Activated CD8-positive, alpha-beta T cell treated with anti-CD3 and anti-CD28 coated beads for 36 hours (primary cell): ENCODE measurements at regions not wholly inside any gene's neighbourhood (a gene's known extent, or its start where the extent isn't known, plus 50 kb on each side); places are given as distances from the start of the nearest gene placed in this dataset.

Experiments used
- ATAC-seq: fragments of 200-7000 bp; cut with Tn5 transposase; one replicate; pipeline ENCODE4 v1.10.0; 2021; ENCODE audit warnings: mild to moderate bottlenecking, moderate library complexity
- CTCF ChIA-PET: fragments of 350-600 bp; sonication (Branson Sonifier 250); formaldehyde crosslinking; loops from one replicate; lab custom pipeline; 2021; ENCODE audit warnings: antibody characterized with exemption; lab: Charles Lee
- POLR2A ChIA-PET: fragments of 350-600 bp; sonication (Branson Sonifier 250); formaldehyde crosslinking; loops from one replicate; lab custom pipeline; 2021; ENCODE audit warnings: antibody characterized with exemption; lab: Charles Lee
- DNase-seq: peaks from one replicate; pipeline ENCODE4 v3.0.0-alpha.2; 2020
- H3K27ac Mint-ChIP-seq: one replicate; pipeline ENCODE4 v1.8.0; 2021; ENCODE audit warnings: mild to moderate bottlenecking, mixed read lengths
- H3K27me3 Mint-ChIP-seq: one replicate; pipeline ENCODE4 v1.8.0; 2021; ENCODE audit warnings: mixed read lengths
- H3K36me3 Mint-ChIP-seq: one replicate; pipeline ENCODE4 v1.8.0; 2021; ENCODE audit warnings: low read depth, mixed read lengths
- H3K4me1 Mint-ChIP-seq: one replicate; pipeline ENCODE4 v1.8.0; 2021; ENCODE audit warnings: low read depth, mixed read lengths
- H3K4me3 Mint-ChIP-seq: one replicate; pipeline ENCODE4 v1.8.0; 2021; ENCODE audit warnings: mild to moderate bottlenecking, moderate library complexity, mixed read lengths
- H3K9me3 Mint-ChIP-seq: one replicate; pipeline ENCODE4 v1.8.0; 2021; ENCODE audit warnings: mixed read lengths
- intact Hi-C: fragments of 100-400 bp; cut with micrococcal nuclease; formaldehyde crosslinking; loops from one replicate; pipeline ENCODE4 v1.10.0; 2022
- TF ChIP-seq, protein P1 (sequence below): fragments of 200-600 bp; IDR thresholded peaks from one replicate; pipeline ENCODE4 v1.8.0; 2022; ENCODE audit warnings: antibody characterized with exemption, mild to moderate bottlenecking

DNA sequence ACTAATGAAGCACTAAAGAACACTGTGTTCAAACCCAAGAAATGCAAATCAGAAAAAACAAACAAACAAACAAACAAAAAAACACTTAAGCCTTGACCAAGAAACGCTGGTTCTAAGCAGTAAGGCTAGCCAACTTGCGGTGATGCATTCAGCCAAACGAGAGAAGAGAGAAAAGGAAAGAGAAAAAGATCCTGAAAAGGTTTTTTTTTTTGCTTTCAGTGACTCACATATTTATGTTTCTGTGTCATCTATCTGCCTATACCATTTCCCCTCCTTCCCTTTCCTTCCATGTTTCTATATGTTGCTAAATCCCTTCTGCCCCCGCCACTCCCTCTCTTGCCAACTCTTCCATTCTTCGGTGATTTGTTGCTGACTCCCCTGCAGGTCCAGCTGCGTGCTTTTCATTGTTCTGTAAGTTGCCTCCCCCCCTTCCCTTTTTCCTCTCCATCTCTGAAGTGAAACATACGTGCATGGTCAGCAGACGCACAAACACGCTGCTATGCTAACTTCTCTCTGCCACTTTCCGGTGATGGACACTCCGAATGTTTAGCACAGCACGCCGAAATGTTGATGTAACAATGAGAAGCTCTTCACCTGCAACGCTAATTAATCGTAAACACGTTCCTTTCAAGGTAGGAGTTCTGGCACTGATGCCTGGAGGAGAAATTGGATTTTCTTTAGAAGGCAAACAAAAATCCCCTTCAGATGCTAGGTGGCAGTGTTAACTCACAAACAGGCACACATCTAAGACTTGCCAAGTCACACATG, 154.4 kb downstream of the TUSC7 start:
- Mint-ChIP-seq H3K27ac (no peak overlapping the region), H3K4me1 (no peaks in the 10 kb centered on the region), H3K9me3 (no peaks in the 10 kb centered on the region), H3K4me3 (no peak overlapping the region), H3K36me3 (no peaks in the 10 kb centered on the region), H3K27me3 (no peaks in the 10 kb centered on the region)
- no peak for ATAC-seq
- TF ChIP-seq, protein P1, sequence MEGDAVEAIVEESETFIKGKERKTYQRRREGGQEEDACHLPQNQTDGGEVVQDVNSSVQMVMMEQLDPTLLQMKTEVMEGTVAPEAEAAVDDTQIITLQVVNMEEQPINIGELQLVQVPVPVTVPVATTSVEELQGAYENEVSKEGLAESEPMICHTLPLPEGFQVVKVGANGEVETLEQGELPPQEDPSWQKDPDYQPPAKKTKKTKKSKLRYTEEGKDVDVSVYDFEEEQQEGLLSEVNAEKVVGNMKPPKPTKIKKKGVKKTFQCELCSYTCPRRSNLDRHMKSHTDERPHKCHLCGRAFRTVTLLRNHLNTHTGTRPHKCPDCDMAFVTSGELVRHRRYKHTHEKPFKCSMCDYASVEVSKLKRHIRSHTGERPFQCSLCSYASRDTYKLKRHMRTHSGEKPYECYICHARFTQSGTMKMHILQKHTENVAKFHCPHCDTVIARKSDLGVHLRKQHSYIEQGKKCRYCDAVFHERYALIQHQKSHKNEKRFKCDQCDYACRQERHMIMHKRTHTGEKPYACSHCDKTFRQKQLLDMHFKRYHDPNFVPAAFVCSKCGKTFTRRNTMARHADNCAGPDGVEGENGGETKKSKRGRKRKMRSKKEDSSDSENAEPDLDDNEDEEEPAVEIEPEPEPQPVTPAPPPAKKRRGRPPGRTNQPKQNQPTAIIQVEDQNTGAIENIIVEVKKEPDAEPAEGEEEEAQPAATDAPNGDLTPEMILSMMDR, result no peak
- no peak for DNase-seq
- intact Hi-C loops, result no loop called here
- CTCF ChIA-PET, result no interaction called here
- POLR2A ChIA-PET, result interaction anchor here (0.7 kb wide), 1 partner anchor 1700 kb away, joined by 3 read pairs; no protein-coding TSS in a partner anchor

GRCh38 chr3:116864590-116864927, 155.0 kb downstream of the TUSC7 start:
- CTCF ChIA-PET, result no interaction called here
- ATAC-seq (no peak), DNase-seq (no peak)
- H3K27me3 Mint-ChIP-seq, result no peaks in the 10 kb centered on the region
- no peaks in the 10 kb centered on the region for H3K9me3 Mint-ChIP-seq
- H3K4me1 Mint-ChIP-seq, result no peaks in the 10 kb centered on the region
- intact Hi-C loops, result no loop called here
- TF ChIP-seq, protein P1, result no peak
- no peaks in the 10 kb centered on the region for H3K36me3 Mint-ChIP-seq
- H3K27ac Mint-ChIP-seq, result no peak overlapping the region
- no peak overlapping the region for H3K4me3 Mint-ChIP-seq
- POLR2A ChIA-PET, result interaction anchor here (0.7 kb wide), 1 partner anchor 1700 kb away, joined by 3 read pairs; no protein-coding TSS in a partner anchor

- DNase-seq (no peak), ATAC-seq (no peak)
- ChIA-PET CTCF (no interaction called here), POLR2A (no interaction called here)
- Mint-ChIP-seq H3K4me3 (no peak overlapping the region), H3K36me3 (no peaks in the 10 kb centered on the region), H3K27ac (no peak overlapping the region), H3K4me1 (no peaks in the 10 kb centered on the region), H3K9me3 (peaks cover 2% of the 10 kb centered on the region), H3K27me3 (no peaks in the 10 kb centered on the region)
- intact Hi-C loops, result no loop called here
- TF ChIP-seq, protein P1, result no peak
Observed at GRCh38 chr3:116870379-116870778, 160.8 kb downstream of the TUSC7 start.

- no peaks in the 10 kb centered on the region for H3K36me3 Mint-ChIP-seq
Observed at GRCh38 chr3:116871905-116872304, 162.3 kb downstream of the TUSC7 start.

GRCh38 chr3:116872688-116873087, 163.1 kb downstream of the TUSC7 start:
- Mint-ChIP-seq H3K9me3 (peaks cover 2% of the 10 kb centered on the region), H3K27ac (no peak overlapping the region), H3K4me3 (no peak overlapping the region), H3K36me3 (no peaks in the 10 kb centered on the region), H3K27me3 (no peaks in the 10 kb centered on the region), H3K4me1 (no peaks in the 10 kb centered on the region)
- ATAC-seq (no peak), DNase-seq (no peak)
- POLR2A ChIA-PET, result no interaction called here
- intact Hi-C loops, result no loop called here
- CTCF ChIA-PET, result no interaction called here
- TF ChIP-seq, protein P1, result no peak

More at GRCh38 chr3:116871905-116872304, 162.3 kb downstream of the TUSC7 start:
- POLR2A ChIA-PET, result no interaction called here
- Mint-ChIP-seq H3K4me1 (no peaks in the 10 kb centered on the region), H3K27me3 (no peaks in the 10 kb centered on the region), H3K9me3 (peaks cover 2% of the 10 kb centered on the region), H3K4me3 (no peak overlapping the region), H3K27ac (no peak overlapping the region)
- intact Hi-C loops, result no loop called here
- ATAC-seq (no peak), DNase-seq (no peak)
- CTCF ChIA-PET, result no interaction called here
- TF ChIP-seq, protein P1, result no peak
